Colonic mucosa (tissue), 4 donors: ENCODE measurements at regions not wholly inside any gene's neighbourhood (a gene's known extent, or its start where the extent isn't known, plus 50 kb on each side); places are given as distances from the start of the nearest gene placed in this dataset.

Experiments used
- DNase-seq: peaks from one replicate; pipeline ENCODE4 v3.0.0-alpha.2; 2020
- H3K27ac ChIP-seq: fragments of 200-600 bp; one replicate; pipeline ENCODE4 v1.8.0; 2021
- H3K27me3 ChIP-seq: fragments of 200-600 bp; one replicate; pipeline ENCODE4 v1.8.0; 2021
- H3K36me3 ChIP-seq: fragments of 200-600 bp; one replicate; pipeline ENCODE4 v1.8.0; 2021
- H3K4me1 ChIP-seq: fragments of 200-600 bp; one replicate; pipeline ENCODE4 v1.8.0; 2021; ENCODE audit warnings: mild to moderate bottlenecking
- H3K4me3 ChIP-seq: fragments of 200-600 bp; one replicate; pipeline ENCODE4 v1.8.0; 2021
- H3K9ac ChIP-seq, 2 donors: one replicate each; pipeline ENCODE4 v1.7.0; 2013; ENCODE audit warnings: control low read depth in 2 of 2, low read depth in 2 of 2, low read length in 2 of 2
- H3K9me3 ChIP-seq: fragments of 200-600 bp; one replicate; pipeline ENCODE4 v1.8.0; 2021
- CTCF ChIP-seq: fragments of 200-600 bp; IDR thresholded peaks from one replicate; pipeline ENCODE4 v1.8.0; 2022; ENCODE audit warnings: antibody characterized with exemption, mild to moderate bottlenecking
- intact Hi-C: fragments of 100-400 bp; cut with DNase I; formaldehyde crosslinking; loops from one replicate; pipeline ENCODE4 v1.14.1; 2022
- donor health status: healthy.
- donor health status: DM: no; HTN: no; CAD: no.
- donor health status: DM: no; HTN: no; CAD: no.

DNA sequence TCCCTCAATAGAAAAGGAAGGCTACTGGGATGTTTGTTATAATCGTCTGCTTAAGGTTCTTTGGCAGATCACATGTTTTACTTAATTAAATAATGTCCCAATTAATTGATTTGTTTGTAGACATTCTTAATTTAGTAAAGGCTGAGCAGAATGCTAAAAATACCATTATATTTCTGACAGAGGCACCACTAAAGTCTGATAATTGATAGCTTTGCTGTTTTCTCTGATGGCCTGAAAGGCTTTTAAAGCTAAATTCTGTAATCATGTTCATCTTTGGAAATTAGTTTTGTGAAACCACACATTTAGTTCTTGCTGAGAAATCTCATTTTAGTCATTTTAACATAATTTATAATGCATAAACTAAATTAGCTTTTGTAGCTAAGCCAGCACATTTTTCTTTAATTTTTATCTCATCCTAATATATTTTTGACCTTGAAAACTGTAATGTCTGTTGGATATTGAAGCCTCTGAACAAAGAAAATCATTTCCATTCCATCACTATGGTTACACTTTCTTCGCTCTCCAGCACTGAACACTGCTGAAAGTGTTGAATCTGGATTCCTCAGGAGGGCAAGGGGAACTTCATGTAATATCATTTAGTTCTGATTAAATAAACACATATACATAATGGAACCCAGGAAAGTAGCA lies 329.4 kb downstream of the ELAVL2 start:
- no peak for TF ChIP-seq CTCF
- no peak overlapping the region for H3K27ac ChIP-seq
- intact Hi-C loops = no loop called here
- H3K27me3 ChIP-seq = no peaks in the 10 kb centered on the region
- no peak for DNase-seq
- no peaks in the 10 kb centered on the region for H3K4me1 ChIP-seq
- H3K9me3 ChIP-seq = no peaks in the 10 kb centered on the region
- no peaks in the 10 kb centered on the region for H3K36me3 ChIP-seq
- no peak overlapping the region for H3K4me3 ChIP-seq
- no peak overlapping the region for H3K9ac ChIP-seq

- Histone ChIP-seq H3K27me3 (no peaks in the 10 kb centered on the region), H3K4me1 (no peaks in the 10 kb centered on the region), H3K27ac (no peak overlapping the region), H3K9ac (no peak overlapping the region), H3K4me3 (no peak overlapping the region), H3K9me3 (no peaks in the 10 kb centered on the region), H3K36me3 (no peaks in the 10 kb centered on the region)
- intact Hi-C loops = no loop called here
- no peak for TF ChIP-seq CTCF
- no peak for DNase-seq
Observed at GRCh38 chr9:23497137-23497504, 328.9 kb downstream of the ELAVL2 start.

- H3K9ac ChIP-seq = no peak overlapping the region
- no peaks in the 10 kb centered on the region for H3K36me3 ChIP-seq
- TF ChIP-seq CTCF = no peak
- H3K9me3 ChIP-seq = no peaks in the 10 kb centered on the region
- H3K27ac ChIP-seq = no peak overlapping the region
- DNase-seq = no peak
- intact Hi-C loops = no loop called here
- H3K27me3 ChIP-seq = no peaks in the 10 kb centered on the region
- no peak overlapping the region for H3K4me3 ChIP-seq
- no peaks in the 10 kb centered on the region for H3K4me1 ChIP-seq
Observed at GRCh38 chr9:23502004-23502403, 324.0 kb downstream of the ELAVL2 start.

GRCh38 chr9:23522952-23523351 lies 303.1 kb downstream of the ELAVL2 start:
- no peak for TF ChIP-seq CTCF
- no peak for DNase-seq
- Histone ChIP-seq H3K9ac (no peak overlapping the region), H3K36me3 (no peaks in the 10 kb centered on the region), H3K4me1 (no peaks in the 10 kb centered on the region), H3K9me3 (no peaks in the 10 kb centered on the region), H3K27ac (no peak overlapping the region), H3K27me3 (no peaks in the 10 kb centered on the region), H3K4me3 (no peak overlapping the region)
- intact Hi-C loops = no loop called here

- Histone ChIP-seq H3K9me3 (no peaks in the 10 kb centered on the region), H3K36me3 (no peaks in the 10 kb centered on the region), H3K27me3 (no peaks in the 10 kb centered on the region), H3K9ac (no peak overlapping the region), H3K4me3 (no peak overlapping the region), H3K4me1 (no peaks in the 10 kb centered on the region), H3K27ac (no peak overlapping the region)
- intact Hi-C loops = no loop called here
- no peak for DNase-seq
- no peak for TF ChIP-seq CTCF
Observed at GRCh38 chr9:23524607-23525155, 301.4 kb downstream of the ELAVL2 start.
